HG02588 (cell line): ENCODE measurements at regions not wholly inside any gene's neighbourhood (a gene's known extent, or its start where the extent isn't known, plus 50 kb on each side); places are given as distances from the start of the nearest gene placed in this dataset.
"Not testable (repeated sequence)": the region's sequence is repeated elsewhere in the genome, so short reads cannot be mapped to it uniquely, and the experiment has no call there.

Source experiments
- ATAC-seq: cut with Tn5 transposase; IDR thresholded peaks from one replicate; pipeline ENCODE4 v1.9.1; 2021; ENCODE audit warnings: mild to moderate bottlenecking, moderate library complexity; ENCODE audit not compliant: unreplicated experiment

- ATAC-seq, result no peak
Observed at GRCh38 chr19:28701491-28701890, 511.5 kb downstream of the UQCRFS1 start.

DNA sequence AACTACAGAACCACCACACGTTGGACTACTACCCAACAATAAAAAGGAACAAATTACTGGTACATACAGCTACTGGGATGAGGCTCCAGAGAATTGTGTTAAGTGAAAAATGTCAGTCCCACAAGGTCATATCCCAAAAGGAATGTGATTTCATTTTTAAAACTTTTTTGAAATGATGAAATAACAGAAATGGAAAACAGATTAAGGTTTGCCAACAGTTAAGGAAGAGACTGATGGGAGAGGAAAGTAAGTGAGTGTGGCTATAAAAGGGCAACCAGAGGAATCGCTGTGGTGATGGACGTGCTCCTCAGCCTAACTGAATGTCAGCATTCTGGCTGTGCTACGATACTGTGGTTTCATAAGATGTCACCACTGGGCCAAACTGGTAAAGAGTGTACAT, 512.8 kb downstream of the UQCRFS1 start:
- no peak for ATAC-seq

GRCh38 chr19:28697308-28697707, 515.6 kb downstream of the UQCRFS1 start:
- no peak for ATAC-seq

DNA sequence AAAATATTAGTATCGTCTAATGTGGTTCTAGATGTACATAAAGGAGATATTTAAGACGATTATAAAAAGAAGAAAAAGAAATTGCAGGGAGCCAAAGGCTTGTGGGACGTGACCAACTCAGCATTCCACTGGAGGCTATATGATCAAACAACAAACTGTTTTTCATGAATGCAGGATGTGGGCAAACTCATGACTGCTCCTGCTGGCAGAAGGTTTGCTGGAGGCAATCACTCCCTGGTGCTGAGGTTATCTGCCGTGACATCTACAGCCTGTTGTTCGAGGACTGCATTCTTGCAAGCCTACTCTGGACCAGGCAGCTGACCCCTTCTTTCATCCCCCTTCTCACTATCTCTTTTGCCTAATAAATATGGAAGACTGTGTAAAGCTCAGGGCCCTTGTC, 518.1 kb downstream of the UQCRFS1 start:
- ATAC-seq, result no peak

DNA sequence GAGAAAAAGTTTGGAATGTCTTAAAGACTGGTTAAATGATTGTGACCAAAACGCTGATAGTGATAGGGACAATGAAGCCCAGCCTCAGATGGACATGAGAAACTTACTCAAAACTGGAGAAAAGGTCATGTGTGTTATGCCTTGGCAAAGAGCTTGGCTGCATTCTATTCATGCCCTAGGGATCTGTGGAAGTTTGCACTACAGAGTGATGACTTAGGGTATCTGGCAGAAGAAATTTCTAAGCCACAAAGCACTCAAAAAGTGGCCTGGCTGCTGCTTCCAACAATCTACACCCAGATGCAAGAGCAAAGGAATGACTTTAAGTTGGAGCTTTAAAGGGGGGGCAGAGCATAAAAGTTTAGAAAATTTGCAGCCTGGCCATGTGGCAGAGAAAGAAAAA, 521.3 kb downstream of the UQCRFS1 start:
- no peak for ATAC-seq

- not testable (repeated sequence) for ATAC-seq
Observed at GRCh38 chr19:28689464-28689863, 523.5 kb downstream of the UQCRFS1 start.

GRCh38 chr19:28687296-28687695, 525.7 kb downstream of the UQCRFS1 start:
- ATAC-seq, result no peak

DNA sequence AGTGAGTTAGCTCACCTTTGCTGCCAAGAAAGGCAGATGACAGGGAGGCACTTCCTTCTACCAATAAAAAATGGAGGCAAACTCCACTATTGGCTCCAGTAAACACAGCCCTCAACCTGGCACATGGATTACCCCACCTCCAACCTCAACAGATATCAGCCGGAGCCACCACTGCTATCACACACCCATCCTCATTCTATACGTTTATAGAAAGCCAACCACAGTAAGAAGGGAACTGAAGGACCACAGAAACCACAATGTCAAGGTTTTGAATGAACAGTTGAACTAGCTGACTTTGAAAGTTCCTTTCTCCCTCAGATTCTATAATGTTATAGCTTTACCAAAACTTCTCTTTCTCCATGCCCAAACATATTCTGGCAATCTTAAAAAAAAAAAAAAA, 526.2 kb downstream of the UQCRFS1 start:
- ATAC-seq, result no peak

DNA sequence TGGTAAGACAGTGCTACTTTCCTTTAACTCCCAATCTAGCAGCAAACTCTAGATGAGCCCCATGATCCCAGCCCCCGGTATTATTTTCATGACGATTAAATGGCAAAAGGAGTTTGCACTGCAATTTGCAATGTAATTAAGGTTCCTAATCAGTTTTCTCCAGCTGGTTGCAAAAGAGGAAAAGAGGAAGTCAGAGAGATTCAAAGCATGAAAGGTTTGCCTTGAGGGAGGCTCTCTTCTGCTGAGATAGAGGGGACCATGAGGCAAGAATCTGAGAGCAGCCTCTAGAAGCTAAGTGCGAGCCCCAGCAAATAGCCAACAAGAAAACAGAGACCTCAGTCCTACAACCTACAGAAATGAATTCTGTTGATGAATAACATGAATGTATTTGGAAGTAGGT, 527.1 kb downstream of the UQCRFS1 start:
- ATAC-seq, result no peak

GRCh38 chr19:28685077-28685476, 527.9 kb downstream of the UQCRFS1 start:
- ATAC-seq, result not testable (repeated sequence)

GRCh38 chr19:28680111-28680510, 532.8 kb downstream of the UQCRFS1 start:
- no peak for ATAC-seq

- ATAC-seq, result no peak
Observed at GRCh38 chr19:28670836-28671235, 542.1 kb downstream of the UQCRFS1 start.

GRCh38 chr19:28669804-28670203, 543.1 kb downstream of the UQCRFS1 start:
- ATAC-seq, result no peak

DNA sequence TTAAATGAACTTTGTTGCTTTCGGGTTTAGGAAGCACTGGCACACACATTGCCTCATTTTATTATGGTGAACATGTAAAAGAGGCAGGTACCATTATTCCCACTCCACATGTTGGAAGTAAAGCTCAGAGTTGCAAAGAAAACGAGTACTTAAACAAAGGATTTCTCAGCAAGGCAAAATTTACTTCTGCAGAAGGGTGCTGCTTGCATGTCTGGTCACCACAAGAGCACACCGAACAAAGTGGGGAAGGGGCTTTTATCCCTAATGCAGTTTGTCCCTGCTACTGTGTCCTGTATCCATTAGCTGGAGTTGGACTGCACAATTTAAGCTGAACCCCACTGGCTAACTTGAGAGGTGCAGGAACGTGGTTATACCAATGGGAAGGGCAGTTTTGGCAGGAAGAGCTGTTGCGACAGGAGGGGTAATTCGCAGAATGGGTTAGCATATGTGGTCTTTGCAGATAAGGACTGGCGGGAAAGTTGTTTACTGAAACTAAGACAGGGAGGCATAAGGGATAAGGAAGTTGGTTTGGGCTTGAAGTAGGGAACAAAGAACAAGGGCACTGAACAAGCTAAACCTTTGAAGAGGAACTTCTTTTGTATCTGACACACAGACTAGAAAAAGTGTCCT, 545.5 kb downstream of the UQCRFS1 start:
- ATAC-seq, result no peak

DNA sequence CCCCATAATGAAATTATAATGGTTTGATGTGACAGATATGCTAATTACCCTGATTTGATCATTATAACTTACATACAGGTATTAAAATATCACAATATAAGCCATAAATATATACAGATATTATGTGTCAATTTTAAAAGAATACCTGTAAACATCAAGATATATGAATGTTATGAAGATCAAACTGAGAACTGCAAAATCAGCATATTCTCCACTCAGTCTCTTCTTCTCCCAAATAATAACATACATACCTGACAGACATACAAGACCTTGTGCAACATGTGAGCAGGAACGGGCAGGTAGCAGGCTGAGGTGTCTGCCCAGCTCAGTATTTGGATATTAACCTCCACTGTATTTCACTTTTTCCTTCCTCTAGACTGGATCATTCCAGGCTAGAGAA, 547.2 kb downstream of the UQCRFS1 start:
- ATAC-seq, result no peak

DNA sequence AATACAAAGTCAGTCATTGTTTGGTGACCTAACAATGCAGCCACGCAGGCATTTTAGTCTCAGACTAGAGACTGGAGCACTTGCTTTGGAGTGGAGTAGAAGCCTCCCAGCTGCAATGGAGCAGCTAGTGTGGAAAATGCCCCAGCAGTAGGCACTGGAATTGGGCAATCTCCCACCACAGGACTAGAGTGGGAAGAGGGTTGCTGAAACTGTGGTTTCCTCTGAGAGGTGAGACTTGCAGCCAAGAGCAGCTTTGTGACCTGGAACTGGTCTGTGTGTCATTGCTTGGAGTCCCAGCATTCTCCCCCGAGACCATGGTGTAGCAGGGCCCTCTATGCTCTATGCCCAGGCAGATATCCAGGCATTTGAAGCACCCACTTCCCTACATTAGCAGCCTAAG, 556.3 kb downstream of the UQCRFS1 start:
- no peak for ATAC-seq

DNA sequence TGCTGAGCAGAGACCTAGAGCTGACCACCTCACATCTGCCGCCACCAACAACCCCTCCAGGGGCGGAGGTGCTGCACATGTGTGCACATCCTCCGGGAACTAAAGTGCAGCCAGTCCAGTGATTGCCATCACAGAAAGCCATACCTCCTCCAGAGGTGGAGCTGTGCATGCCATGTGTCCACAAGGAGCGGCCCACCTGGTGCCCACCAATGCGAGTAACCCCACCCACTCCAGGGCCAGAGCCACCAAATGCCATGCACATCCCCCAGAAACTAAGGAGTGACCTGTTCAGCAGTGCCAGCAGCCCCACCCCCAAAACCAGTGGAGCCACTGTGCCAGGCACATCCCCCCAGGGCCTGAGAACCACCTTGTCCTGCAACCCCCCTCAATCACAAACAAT, 557.9 kb downstream of the UQCRFS1 start:
- ATAC-seq, result no peak

GRCh38 chr19:28652765-28653164, 560.2 kb downstream of the UQCRFS1 start:
- no peak for ATAC-seq

- ATAC-seq, result no peak
Observed at GRCh38 chr19:28646629-28647028, 566.3 kb downstream of the UQCRFS1 start.

- no peak for ATAC-seq
Observed at GRCh38 chr19:28644169-28644775, 568.7 kb downstream of the UQCRFS1 start.

- no peak for ATAC-seq
Observed at GRCh38 chr19:28642787-28643683, 569.9 kb downstream of the UQCRFS1 start.

GRCh38 chr19:28641395-28641794, 571.6 kb downstream of the UQCRFS1 start:
- no peak for ATAC-seq
